AG04449 (cell line): ENCODE measurements at regions not wholly inside any gene's neighbourhood (a gene's known extent, or its start where the extent isn't known, plus 50 kb on each side); places are given as distances from the start of the nearest gene placed in this dataset.

Experiments used
- CTCF ChIA-PET: fragments of 350-600 bp; formaldehyde crosslinking; extraction: SDS; loops from one replicate; lab custom pipeline; 2021; ENCODE audit warnings: antibody characterized with exemption; lab: Yijun Ruan, JAX
- POLR2A ChIA-PET: fragments of 400-600, 350-600 bp; formaldehyde crosslinking; extraction: SDS; loops from one replicate; lab custom pipeline; 2020; ENCODE audit warnings: antibody characterized with exemption, inconsistent platforms; lab: Yijun Ruan, JAX
- DNase-seq: peaks from one replicate; pipeline ENCODE4 v3.0.0-alpha.2; 2010; ENCODE audit warnings: low read depth, low spot score
- H3K4me3 ChIP-seq: 2 replicates; pipeline ENCODE4 v1.5.1; 2011; ENCODE audit warnings: low read depth, mild to moderate bottlenecking, control low read depth, low read length
- CTCF ChIP-seq: IDR thresholded peaks from one replicate; pipeline ENCODE4 v1.5.1; 2011; ENCODE audit warnings: mild to moderate bottlenecking, moderate library complexity, low read length, control low read depth, inconsistent platforms; ENCODE audit not compliant: insufficient read depth; ENCODE audit errors: missing control alignments

GRCh38 chr7:79702116-79702515, 248.6 kb upstream of the MAGI2 start:
- CTCF ChIA-PET, result no interaction called here

GRCh38 chr7:79692015-79692414, 238.5 kb upstream of the MAGI2 start:
- POLR2A ChIA-PET, result no interaction called here
- peak; percentile 84 for DNase-seq

More at GRCh38 chr7:79702116-79702515, 248.6 kb upstream of the MAGI2 start:
- TF ChIP-seq CTCF, result no peak
- DNase-seq, result no peak
- POLR2A ChIA-PET, result no interaction called here
- H3K4me3 ChIP-seq, result no peak overlapping the region

GRCh38 chr7:79691074-79691473, 237.6 kb upstream of the MAGI2 start:
- CTCF ChIA-PET, result no interaction called here
- no peak overlapping the region for H3K4me3 ChIP-seq
- no peak for TF ChIP-seq CTCF
- no peak for DNase-seq
- POLR2A ChIA-PET, result no interaction called here

More at GRCh38 chr7:79692015-79692414, 238.5 kb upstream of the MAGI2 start:
- CTCF ChIA-PET, result no interaction called here
- no peak for TF ChIP-seq CTCF
- no peak overlapping the region for H3K4me3 ChIP-seq

DNA sequence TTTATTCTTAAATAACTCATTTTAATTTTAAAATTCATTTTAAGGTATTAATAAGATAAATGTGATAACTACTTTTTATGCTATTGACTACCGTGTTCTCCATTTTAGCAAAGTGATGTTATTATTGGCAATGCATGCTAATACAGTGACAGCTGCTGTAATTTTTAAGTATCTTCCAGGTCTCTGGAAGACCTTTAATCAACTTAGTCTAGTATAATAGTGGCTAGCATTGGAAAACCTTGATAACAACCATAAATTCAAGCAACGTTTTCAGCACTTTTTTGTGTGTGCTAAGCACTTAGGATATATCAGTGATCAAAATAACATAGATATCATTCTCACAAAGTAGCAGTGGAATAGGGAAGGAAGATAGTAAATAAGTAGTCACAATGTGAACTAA, 230.9 kb upstream of the MAGI2 start:
- ChIA-PET CTCF (no interaction called here), POLR2A (no interaction called here)
- H3K4me3 ChIP-seq, result no peak overlapping the region
- no peak for TF ChIP-seq CTCF
- no peak for DNase-seq

DNA sequence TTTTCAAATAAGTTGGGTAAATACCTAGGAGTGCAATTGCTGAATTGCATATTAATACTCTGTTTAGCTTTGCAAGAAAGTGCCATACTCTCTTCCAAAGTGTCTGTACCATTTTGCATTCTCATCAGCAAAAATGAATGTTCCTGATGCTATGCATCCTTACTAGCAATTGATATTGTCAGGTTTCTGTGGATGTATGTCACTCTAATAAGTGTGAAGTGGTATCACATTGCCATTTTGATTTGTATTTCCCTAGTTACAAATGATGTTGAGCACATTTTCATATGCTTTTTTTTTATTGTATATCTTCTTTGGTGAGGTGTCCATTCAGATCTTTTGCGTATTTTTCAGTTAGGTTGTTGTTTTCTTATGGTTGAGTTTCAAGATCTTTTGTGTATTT, 230.4 kb upstream of the MAGI2 start:
- ChIA-PET CTCF (no interaction called here), POLR2A (no interaction called here)
- TF ChIP-seq CTCF, result no peak
- no peak for DNase-seq
- no peak overlapping the region for H3K4me3 ChIP-seq

- CTCF ChIA-PET, result no interaction called here
- no peak for TF ChIP-seq CTCF
- H3K4me3 ChIP-seq, result no peak overlapping the region
- POLR2A ChIA-PET, result no interaction called here
- no peak for DNase-seq
These were observed 229.9 kb upstream of the MAGI2 start for GRCh38 chr7:79683185-79683890.
